ENCODE measurements at regions not wholly inside any gene's neighbourhood (a gene's known extent, or its start where the extent isn't known, plus 50 kb on each side); places are given as distances from the start of the nearest gene placed in this dataset.
A peak's percentile ranks its signal among the peaks of the same experiment; 100 is the strongest.
"Not testable (repeated sequence)": the region's sequence is repeated elsewhere in the genome, so short reads cannot be mapped to it uniquely, and the experiment has no call there.

- DNase-seq, result no peak
Observed at GRCh38 chr17:33936764-33937163, 318.3 kb upstream of the CCL2 start.

GRCh38 chr17:33939959-33940358 is 315.1 kb upstream of the CCL2 start:
- DNase-seq, result no peak

GRCh38 chr17:33940769-33941370 is 314.2 kb upstream of the CCL2 start:
- no peak for DNase-seq

- DNase-seq, result no peak
Observed at GRCh38 chr17:33941744-33942143, 313.3 kb upstream of the CCL2 start.

- no peak for DNase-seq
Observed at GRCh38 chr17:33942414-33942813, 312.7 kb upstream of the CCL2 start.

GRCh38 chr17:33944412-33944811 is 310.7 kb upstream of the CCL2 start:
- no peak for DNase-seq

- DNase-seq, result no peak
Observed at GRCh38 chr17:33944826-33945225, 310.3 kb upstream of the CCL2 start.

- no peak for DNase-seq
Observed at GRCh38 chr17:33945646-33946546, 309.2 kb upstream of the CCL2 start.

GRCh38 chr17:33947762-33948161 is 307.3 kb upstream of the CCL2 start:
- DNase-seq, result no peak

- DNase-seq, result no peak
Observed at GRCh38 chr17:33948309-33948708, 306.8 kb upstream of the CCL2 start.

GRCh38 chr17:33949100-33949499 is 306.0 kb upstream of the CCL2 start:
- no peak for DNase-seq

GRCh38 chr17:33950061-33950460 is 305.0 kb upstream of the CCL2 start:
- DNase-seq, result no peak

GRCh38 chr17:33952425-33952824 is 302.7 kb upstream of the CCL2 start:
- DNase-seq, result no peak

- peak in 1 of 51 donors; percentile 26 for DNase-seq
Observed at GRCh38 chr17:33954597-33954996, 300.5 kb upstream of the CCL2 start.

GRCh38 chr17:33955461-33955860 is 299.6 kb upstream of the CCL2 start:
- no peak for DNase-seq

GRCh38 chr17:33959098-33959497 is 296.0 kb upstream of the CCL2 start:
- DNase-seq, result not testable (repeated sequence)

- DNase-seq, result peak in 1 of 51 donors; percentile 20
Observed at GRCh38 chr17:33962857-33963655, 292.0 kb upstream of the CCL2 start.

GRCh38 chr17:33964344-33964979 is 290.6 kb upstream of the CCL2 start:
- DNase-seq, result no peak

- no peak for DNase-seq
Observed at GRCh38 chr17:33966410-33967059, 288.6 kb upstream of the CCL2 start.

- no peak for DNase-seq
Observed at GRCh38 chr17:33967608-33968349, 287.3 kb upstream of the CCL2 start.

Measured in hypothalamus (tissue), 51 donors.